ENCODE measurements at regions not wholly inside any gene's neighbourhood (a gene's known extent, or its start where the extent isn't known, plus 50 kb on each side); places are given as distances from the start of the nearest gene placed in this dataset.

- H3K4me3 ChIP-seq (ENCODE audit: low read depth, low read length): no peak overlapping the region
- DNase-seq (ENCODE audit: low read depth): no peak
- TF ChIP-seq CTCF (IDR thresholded peaks at IDR 0.05; ENCODE audit: control insufficient read depth, extremely low read depth, insufficient read depth): no peak
Observed at GRCh38 chr1:17941431-17942189, 166.0 kb upstream of the IGSF21 start.

GRCh38 chr1:17943506-17943905, 164.1 kb upstream of the IGSF21 start:
- no peak for TF ChIP-seq CTCF (IDR thresholded peaks at IDR 0.05; ENCODE audit: control insufficient read depth, extremely low read depth, insufficient read depth)
- DNase-seq (ENCODE audit: low read depth): no peak
- H3K4me3 ChIP-seq (ENCODE audit: low read depth, low read length): no peak overlapping the region

GRCh38 chr1:17944646-17945045, 163.0 kb upstream of the IGSF21 start:
- no peak for DNase-seq (ENCODE audit: low read depth)
- no peak for TF ChIP-seq CTCF (IDR thresholded peaks at IDR 0.05; ENCODE audit: control insufficient read depth, extremely low read depth, insufficient read depth)

GRCh38 chr1:17946434-17946833, 161.2 kb upstream of the IGSF21 start:
- no peak for DNase-seq (ENCODE audit: low read depth)
- H3K4me3 ChIP-seq (ENCODE audit: low read depth, low read length): no peak overlapping the region
- no peak for TF ChIP-seq CTCF (IDR thresholded peaks at IDR 0.05; ENCODE audit: control insufficient read depth, extremely low read depth, insufficient read depth)

More at GRCh38 chr1:17944646-17945045, 163.0 kb upstream of the IGSF21 start:
- no peak overlapping the region for H3K4me3 ChIP-seq (ENCODE audit: low read depth, low read length)

GRCh38 chr1:17948594-17948993, 159.0 kb upstream of the IGSF21 start:
- DNase-seq (ENCODE audit: low read depth): no peak
- TF ChIP-seq CTCF (IDR thresholded peaks at IDR 0.05; ENCODE audit: control insufficient read depth, extremely low read depth, insufficient read depth): no peak

GRCh38 chr1:17949511-17949910, 158.1 kb upstream of the IGSF21 start:
- DNase-seq (ENCODE audit: low read depth): no peak
- no peak for TF ChIP-seq CTCF (IDR thresholded peaks at IDR 0.05; ENCODE audit: control insufficient read depth, extremely low read depth, insufficient read depth)
- no peak overlapping the region for H3K4me3 ChIP-seq (ENCODE audit: low read depth, low read length)

More at GRCh38 chr1:17948594-17948993, 159.0 kb upstream of the IGSF21 start:
- no peak overlapping the region for H3K4me3 ChIP-seq (ENCODE audit: low read depth, low read length)

- no peak for DNase-seq (ENCODE audit: low read depth)
- H3K4me3 ChIP-seq (ENCODE audit: low read depth, low read length): no peak overlapping the region
- TF ChIP-seq CTCF (IDR thresholded peaks at IDR 0.05; ENCODE audit: control insufficient read depth, extremely low read depth, insufficient read depth): no peak
Observed at GRCh38 chr1:17950728-17951127, 156.9 kb upstream of the IGSF21 start.
